ENCODE measurements at regions not wholly inside any gene's neighbourhood (a gene's known extent, or its start where the extent isn't known, plus 50 kb on each side); places are given as distances from the start of the nearest gene placed in this dataset.
"Not testable (repeated sequence)": the region's sequence is repeated elsewhere in the genome, so short reads cannot be mapped to it uniquely, and the experiment has no call there.

GRCh38 chr2:16791496-16791895 lies 125.9 kb upstream of the CYRIA start:
- DNase-seq: no peak

DNA sequence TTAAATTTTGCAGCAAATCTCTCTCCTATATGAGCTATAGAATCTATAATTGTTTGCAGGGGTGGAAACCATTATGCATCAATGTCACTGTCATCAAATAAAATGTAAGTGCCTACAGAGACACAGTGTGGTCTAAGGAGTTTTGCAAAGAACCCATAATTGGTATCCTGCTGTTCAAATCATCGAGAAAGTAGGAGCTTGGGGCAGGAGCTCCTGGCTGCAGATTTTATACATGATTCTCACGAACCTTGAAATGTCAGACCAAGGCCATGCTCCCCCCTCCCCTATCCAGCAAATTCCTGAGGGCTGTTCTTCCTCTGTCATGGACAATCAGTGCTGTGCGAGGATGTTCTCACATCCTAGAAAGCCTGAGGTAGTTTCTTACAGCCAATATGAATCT lies 119.5 kb upstream of the CYRIA start:
- no peak for DNase-seq

DNA sequence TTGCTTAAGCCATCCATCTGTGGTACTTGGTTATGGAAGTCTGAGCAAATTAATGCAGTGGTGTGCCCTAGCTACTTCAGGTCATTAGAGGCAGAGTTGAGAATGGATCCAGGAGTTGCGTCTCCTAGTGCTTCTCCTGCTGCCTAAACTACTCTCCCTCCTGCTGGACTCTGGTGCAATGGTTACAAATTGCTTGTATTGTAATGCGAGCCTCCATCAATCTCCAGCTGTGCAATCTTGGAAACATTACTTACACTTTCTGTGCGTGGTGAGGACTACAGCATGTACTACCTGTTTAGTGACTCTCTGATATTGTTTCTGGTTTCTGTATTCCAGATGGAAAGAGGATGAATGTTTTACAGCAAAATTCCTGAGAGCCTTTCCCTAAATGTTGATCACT lies 119.0 kb upstream of the CYRIA start:
- no peak for DNase-seq

DNA sequence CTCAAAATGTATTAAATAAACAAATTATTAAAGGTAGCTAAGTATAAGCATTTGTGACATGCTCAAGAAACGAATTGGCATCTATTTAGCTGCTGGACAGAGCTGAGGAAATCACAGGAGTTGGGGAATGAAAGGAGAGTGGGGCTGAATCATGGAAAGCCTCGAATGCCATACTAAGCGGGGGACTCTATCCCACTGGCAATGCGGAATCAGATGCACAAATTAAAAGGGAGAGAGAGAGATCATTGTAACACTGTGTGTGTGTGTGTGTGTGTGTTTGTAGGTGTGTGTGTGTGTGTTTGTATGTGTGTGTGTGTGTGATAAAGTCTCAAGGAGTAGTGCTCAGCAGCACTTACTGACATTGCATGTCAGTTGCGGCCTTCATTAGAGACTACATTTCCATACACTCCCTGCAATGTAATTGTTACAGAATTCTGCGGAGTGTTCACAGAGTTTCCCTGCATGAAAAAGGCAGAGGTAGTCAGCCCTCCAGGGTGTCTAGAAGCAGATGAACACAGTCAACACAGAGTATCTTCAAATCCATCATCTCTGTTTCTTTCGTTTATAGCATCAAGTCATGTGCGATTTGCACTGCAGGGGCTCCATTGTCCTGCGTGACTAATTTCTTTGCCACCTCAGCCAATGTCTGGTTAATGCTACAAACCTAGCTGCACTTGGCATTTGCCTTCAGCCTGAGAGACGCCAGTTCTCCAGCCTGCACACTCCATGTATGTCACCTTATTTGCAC lies 111.7 kb upstream of the CYRIA start:
- DNase-seq: no peak

DNA sequence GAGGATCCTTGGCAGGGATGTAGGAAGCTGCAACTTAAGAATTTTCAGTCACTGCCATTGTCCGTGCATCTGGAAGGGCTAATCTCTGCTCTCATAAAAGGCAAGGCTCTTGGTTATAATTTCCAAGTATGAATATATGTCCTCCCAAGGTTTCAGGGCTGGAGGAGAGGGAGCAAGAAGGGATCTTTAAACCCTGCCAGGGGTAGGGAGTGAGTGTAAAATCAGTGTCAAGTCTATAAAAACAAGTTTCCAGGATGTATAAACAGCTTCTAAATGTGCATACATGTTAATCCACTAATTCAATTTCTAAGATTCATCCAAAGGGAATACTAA lies 110.2 kb upstream of the CYRIA start:
- DNase-seq: no peak

- peak in 1 of 14 donors; percentile 10 for DNase-seq
Measured at GRCh38 chr2:16774980-16775898, 109.6 kb upstream of the CYRIA start.

DNA sequence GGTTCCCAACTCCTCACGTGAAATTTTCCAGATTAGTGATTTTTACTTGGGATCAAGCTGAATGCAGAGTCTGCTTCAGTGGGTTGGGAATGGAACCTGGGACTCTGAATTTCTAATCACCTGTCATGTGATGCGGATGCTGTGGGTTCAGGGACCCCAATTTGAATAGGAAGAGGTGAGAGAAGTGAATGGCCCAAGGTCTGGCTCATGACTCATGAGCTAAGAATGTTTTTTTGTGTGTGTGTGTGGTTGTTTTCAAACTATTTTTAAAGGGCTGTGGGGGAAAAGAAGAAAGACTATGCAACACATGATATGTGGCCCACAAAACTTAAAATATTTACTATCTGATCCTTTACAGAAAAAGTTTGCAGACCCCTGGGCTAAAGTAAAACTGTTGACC lies 108.5 kb upstream of the CYRIA start:
- no peak for DNase-seq

- DNase-seq: peak in 5 of 14 donors; percentile 22 to 35 (median 25)
Measured at GRCh38 chr2:16773080-16773713, 107.6 kb upstream of the CYRIA start.

DNA sequence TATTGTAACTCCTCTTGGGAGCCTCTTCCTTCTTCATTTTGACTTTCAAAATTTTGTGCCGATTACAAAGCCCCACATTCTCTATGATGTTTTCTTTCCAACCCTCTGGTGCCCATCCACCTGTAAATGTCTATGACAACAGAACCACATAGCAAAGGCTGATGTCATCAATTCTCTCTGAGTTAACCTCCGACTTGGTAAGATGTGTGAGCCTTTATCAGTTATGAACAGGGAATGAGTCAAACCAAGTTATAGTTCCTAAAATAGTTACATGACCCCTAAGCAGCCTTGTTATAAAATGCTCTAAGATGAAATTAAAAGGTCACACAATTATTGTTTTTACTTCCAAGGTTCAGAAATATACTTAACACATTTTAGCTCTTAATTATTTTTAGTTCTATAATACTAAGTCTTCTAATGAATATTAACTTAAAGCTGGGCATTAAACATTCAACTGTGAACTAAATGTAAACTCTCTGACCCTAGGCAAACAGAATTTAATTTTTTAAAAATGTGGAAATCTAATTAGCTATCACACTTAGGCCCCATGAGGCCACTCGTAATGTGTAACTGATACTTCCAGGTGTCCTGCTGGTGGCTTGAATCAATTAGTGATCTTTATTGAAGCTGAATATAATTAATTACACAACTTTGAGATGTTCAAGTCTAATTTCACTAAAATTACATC lies 102.3 kb upstream of the CYRIA start:
- DNase-seq: no peak

GRCh38 chr2:16765356-16765755 lies 99.7 kb upstream of the CYRIA start:
- no peak for DNase-seq

DNA sequence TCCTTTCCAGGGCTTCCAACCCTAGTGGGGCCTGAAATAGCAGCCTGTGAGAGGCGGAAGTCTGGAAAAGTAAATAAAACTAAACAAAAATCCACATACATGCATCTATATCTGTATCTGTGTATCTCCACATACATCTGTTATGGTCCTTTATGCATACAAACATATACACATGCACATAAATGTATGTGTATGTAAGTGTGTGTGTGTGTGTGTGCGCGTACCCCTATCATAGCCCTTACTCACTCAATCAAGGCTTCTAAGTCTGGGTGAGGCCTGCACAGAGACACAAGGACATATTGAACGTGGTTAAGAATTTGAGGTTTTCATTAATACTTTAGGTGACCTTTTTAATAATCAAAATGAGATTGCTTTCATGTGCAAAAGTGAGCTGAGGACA lies 98.9 kb upstream of the CYRIA start:
- no peak for DNase-seq

DNA sequence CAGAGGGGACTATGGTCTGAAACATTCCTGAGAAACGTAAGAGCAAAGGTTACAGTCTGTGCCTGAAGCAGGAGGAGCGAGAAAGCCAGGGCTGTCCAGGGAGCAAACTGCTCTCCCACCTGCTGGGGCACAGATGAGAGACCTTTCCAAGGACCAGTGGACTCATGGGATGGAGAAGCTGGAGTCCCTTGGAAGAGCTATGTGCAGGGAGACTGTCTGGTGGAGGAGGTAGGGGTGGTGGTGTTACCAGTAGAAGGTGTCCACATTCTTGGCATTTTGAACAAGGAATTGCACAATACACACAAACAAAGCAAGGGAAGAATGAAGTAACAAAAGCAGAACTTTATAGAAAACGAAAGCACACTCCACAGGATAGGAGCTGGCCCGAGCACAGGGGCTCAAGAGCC lies 97.9 kb upstream of the CYRIA start:
- no peak for DNase-seq

GRCh38 chr2:16763056-16763455 lies 97.4 kb upstream of the CYRIA start:
- DNase-seq: no peak

DNA sequence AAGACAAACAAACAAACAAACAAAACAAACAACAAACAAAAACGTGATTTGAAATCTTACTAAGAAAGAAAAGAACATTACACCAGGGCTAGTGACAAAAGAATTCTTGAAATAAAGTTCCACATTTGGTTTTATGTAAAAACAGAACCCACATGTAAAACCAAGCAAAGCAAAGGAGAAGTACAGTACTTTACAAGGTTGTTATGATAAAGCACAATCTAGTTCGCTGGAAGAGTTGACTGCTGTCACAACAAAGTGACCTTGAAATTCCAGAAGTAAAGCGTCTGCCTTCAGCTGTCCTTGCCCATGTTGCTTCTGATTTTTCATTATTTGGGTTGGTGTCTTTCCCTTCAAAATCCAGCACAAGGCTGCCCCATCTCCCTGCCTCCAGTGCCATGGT lies 94.8 kb upstream of the CYRIA start:
- DNase-seq: no peak

DNA sequence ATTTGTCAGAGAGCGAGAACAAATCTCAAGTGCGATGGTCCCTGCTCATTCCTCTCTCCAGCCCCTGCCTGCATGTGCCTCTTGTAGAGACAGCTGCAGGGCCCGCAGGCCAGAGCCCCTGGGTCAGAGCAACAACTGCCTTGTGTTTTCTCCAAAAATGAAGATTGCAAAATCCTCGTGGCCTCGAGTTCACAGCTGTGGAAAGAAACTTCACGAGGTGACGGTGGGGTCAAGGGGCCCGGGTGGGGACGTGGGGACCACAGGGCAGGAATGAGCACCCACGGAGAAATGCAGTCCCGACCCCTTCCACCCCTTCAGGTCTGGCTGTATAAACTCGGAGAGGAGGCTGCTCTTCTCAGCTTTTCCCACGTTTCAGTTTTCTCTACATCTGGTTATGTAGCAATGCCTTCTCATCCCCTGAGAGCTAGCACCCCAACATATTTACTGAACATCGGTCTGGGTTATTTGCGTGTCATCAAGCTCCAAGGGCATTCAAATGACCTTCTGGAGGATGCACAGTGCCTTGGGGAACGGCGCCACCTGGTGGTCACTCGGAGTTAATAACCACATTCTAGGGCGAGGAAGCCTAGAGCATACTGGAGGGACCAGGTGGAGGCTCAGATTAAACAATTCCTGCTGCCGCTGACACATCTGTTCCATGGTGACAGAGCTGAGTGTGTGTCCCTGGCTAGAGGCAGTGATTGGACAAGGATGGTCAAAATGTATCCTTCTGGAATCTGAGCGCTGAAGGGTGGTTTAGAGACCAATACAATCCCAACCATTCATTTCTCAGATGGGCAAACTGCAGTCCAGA lies 91.4 kb upstream of the CYRIA start:
- DNase-seq: peak in 13 of 14 donors; percentile 2 to 75 (median 50)

DNA sequence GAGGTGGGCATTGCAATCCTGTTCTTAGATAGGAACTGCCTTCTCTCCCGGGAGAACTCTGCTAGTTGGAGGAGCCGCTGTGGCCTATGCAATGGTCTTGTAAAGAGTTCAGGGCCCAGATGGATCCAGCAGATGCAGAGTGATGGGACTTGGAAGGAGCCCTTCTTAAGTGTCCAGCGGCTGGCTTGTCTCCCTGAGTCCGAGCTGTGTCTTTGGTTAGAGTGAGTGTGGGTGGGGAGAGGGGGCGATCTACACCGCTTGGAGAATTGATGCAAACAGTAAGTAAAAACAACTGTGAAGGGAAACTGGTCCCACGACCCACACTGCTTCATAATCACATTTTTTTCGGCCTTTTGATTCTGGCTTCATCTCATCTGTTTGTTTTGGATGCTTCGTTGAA lies 89.8 kb upstream of the CYRIA start:
- DNase-seq: no peak

- not testable (repeated sequence) for DNase-seq
Measured at GRCh38 chr2:16753025-16753424, 87.4 kb upstream of the CYRIA start.

GRCh38 chr2:16750925-16751214 lies 85.2 kb upstream of the CYRIA start:
- not testable (repeated sequence) for DNase-seq

- no peak for DNase-seq
Measured at GRCh38 chr2:16750175-16750924, 84.7 kb upstream of the CYRIA start.

GRCh38 chr2:16748511-16749266 lies 83.1 kb upstream of the CYRIA start:
- not testable (repeated sequence) for DNase-seq

DNA sequence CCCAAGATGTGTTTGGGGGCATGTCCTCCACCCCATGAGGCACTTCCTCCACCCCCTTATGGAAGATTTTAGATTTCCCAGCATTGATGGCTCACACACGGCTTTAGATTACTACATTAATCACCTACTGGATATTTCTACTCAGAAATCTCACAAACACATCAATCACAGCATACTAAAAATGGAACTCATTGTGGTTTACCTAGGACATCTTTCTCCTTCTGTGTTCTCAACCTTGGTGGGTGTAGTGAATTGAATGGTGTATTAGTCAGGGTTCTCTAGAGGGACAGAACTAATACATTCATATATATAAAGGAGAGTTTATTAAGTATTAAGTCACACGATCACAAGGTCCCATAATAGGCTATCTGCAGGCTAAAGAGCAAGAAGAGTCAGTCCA lies 82.1 kb upstream of the CYRIA start:
- DNase-seq: no peak

Data from C1 segment of cervical spinal cord (tissue), 14 donors.